GM12891 (cell line): ENCODE measurements at regions not wholly inside any gene's neighbourhood (a gene's known extent, or its start where the extent isn't known, plus 50 kb on each side); places are given as distances from the start of the nearest gene placed in this dataset.
"Not testable (repeated sequence)": the region's sequence is repeated elsewhere in the genome, so short reads cannot be mapped to it uniquely, and the experiment has no call there.

Source experiments
- DNase-seq: peaks from one replicate; pipeline ENCODE4 v3.0.0; 2011; ENCODE audit warnings: low spot score; ENCODE audit not compliant: insufficient read length
- FAIRE-seq: peaks from 2 replicates; lab custom pipeline; 2011; peaks lifted over from hg19 to GRCh38; lab: Jason Lieb, UNC
- PAX5 ChIP-seq: IDR thresholded peaks from 2 replicates; pipeline ENCODE4 v1.6.1; 2011; ENCODE audit warnings: low read length, moderate library complexity, mild to moderate bottlenecking; ENCODE audit not compliant: insufficient read depth, severe bottlenecking
- POLR2A ChIP-seq: IDR thresholded peaks from 2 replicates; pipeline ENCODE4 v1.6.1; 2011; ENCODE audit warnings: low read depth, low read length, control low read depth
- POLR2AphosphoS5 ChIP-seq: IDR thresholded peaks from 2 replicates; pipeline ENCODE4 v1.6.1; 2011; ENCODE audit warnings: low read depth, low read length, control low read depth
- POU2F2 ChIP-seq: IDR thresholded peaks from 2 replicates; pipeline ENCODE4 v1.6.1; 2011; ENCODE audit warnings: low read depth, mild to moderate bottlenecking, control low read depth, low read length, moderate library complexity
- SPI1 ChIP-seq: IDR thresholded peaks from 2 replicates; pipeline ENCODE4 v1.6.1; 2011; ENCODE audit warnings: low read depth, low read length, control low read depth
- TAF1 ChIP-seq: IDR thresholded peaks from 2 replicates; pipeline ENCODE4 v1.6.1; 2011; ENCODE audit warnings: low read depth, low read length, control low read depth

DNA sequence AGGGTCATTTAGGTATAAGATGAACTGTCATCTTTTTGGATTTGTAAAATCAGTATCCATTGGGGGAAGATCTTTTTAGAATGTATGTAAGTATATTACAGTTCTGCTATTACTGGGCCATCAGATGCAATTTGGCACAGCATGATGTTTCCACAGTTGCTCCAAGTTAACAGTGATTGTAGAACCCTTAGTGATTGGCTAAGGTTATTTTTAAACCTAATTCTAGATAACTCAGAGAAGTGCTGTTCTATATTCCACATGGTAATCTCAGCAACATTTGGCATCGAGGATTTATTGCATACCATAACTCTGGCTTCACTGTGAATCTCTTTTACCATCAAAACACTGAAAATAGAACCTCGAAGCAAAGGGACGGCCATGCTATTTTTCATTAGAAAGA lies 215.7 kb upstream of the HAND2 start:
- DNase-seq (no peak), FAIRE-seq (no peak)

DNA sequence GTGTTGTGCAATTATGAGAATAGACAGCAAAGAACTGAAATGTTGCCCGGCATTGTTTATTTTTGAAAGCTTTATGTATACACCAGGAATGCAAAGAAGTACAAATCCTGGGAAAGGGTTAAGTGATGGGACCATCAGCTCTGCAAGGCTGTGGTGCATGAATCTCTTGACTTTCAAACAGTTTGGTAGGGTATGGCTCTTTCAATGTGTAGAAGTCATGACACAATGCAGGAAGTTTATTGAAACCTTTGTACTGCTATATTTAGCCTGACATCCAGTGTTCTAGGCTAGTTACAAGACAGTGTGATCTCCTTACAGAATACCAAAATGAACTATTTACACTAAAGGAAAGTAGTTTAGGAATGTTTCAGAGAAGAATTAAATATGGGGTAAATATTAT lies 206.8 kb upstream of the HAND2 start:
- FAIRE-seq: no peak
- no peak for DNase-seq
- TF ChIP-seq POLR2AphosphoS5 (no peak), POLR2A (no peak), TAF1 (no peak), SPI1 (no peak), POU2F2 (no peak), PAX5 (no peak)

More for the DNA sequence above, 215.7 kb upstream of the HAND2 start:
- TF ChIP-seq POLR2A (no peak), TAF1 (no peak), SPI1 (no peak), PAX5 (no peak), POU2F2 (no peak), POLR2AphosphoS5 (no peak)

DNA sequence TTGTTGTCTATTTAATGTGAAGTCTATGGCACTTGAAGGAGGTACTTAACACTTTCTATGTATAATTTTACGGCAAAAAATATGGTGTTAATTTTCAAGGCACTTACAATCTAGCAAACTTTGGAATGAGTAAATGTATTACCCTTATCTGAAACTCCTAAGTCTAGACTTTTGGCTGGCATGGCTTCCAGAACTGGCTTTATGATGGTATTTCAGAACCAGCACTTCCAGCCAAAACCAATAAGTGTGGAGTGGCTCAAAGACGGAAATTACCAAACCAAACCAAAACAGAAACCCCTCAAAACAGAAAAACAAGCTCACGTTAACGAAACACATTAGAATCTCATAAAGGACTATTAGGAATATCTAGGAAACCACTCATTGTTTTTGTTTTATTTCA lies 205.6 kb upstream of the HAND2 start:
- no peak for DNase-seq
- FAIRE-seq: no peak
- TF ChIP-seq POU2F2: no peak

GRCh38 chr4:173735049-173735448 lies 205.0 kb upstream of the HAND2 start:
- FAIRE-seq (no peak), DNase-seq (no peak)
- no peak for TF ChIP-seq POLR2AphosphoS5

GRCh38 chr4:173731257-173731656 lies 201.2 kb upstream of the HAND2 start:
- DNase-seq: no peak
- TF ChIP-seq POLR2A (no peak), POLR2AphosphoS5 (no peak), TAF1 (no peak), POU2F2 (no peak), SPI1 (no peak), PAX5 (no peak)
- FAIRE-seq: no peak

DNA sequence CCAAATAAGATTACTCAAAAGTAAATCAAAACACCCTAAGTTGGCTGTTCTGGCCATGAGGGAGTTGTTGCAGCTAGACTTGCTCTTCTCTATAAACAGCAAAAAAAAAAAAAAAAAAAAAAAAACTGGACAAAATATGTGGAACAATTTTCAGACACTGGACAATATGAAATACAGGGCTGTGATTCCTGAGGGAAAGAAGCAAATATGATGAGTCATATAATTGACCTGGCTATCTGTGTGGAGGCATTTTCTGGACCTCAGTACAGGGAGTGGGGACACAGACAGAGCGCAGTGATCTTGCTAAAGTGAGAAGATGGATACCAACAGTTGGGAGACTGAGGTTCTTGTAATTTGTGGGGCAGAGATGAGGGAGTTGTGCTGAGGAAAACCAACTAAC lies 192.0 kb upstream of the HAND2 start:
- no peak for FAIRE-seq
- no peak for DNase-seq
- TF ChIP-seq POLR2AphosphoS5: no peak
- no peak for TF ChIP-seq SPI1
- TF ChIP-seq TAF1: no peak
- no peak for TF ChIP-seq POU2F2
- TF ChIP-seq PAX5: no peak
- no peak for TF ChIP-seq POLR2A

GRCh38 chr4:173718504-173718903 lies 188.5 kb upstream of the HAND2 start:
- not testable (repeated sequence) for DNase-seq, FAIRE-seq

DNA sequence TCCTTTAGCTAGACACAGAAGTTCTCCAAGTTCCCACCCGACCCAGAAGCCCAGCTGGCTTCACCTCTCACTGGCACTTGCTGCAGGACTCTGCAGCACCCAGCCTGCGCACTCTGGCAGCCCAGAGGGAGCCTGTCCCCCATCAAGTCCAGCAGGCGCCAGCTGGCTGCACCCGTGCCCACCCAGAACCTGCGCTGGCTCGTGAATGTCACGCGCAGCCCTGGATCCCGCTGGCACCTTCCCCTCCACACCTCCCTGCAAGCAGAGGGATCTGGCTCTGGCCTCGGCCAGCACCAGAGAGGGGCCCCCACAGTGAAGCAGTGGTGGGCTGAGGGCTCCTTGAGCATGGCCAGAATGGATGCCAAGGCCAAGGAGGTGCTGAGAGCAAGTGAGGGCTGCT lies 187.6 kb upstream of the HAND2 start:
- FAIRE-seq (no peak), DNase-seq (no peak)
- TF ChIP-seq PAX5 (no peak), TAF1 (no peak), POLR2AphosphoS5 (no peak), POLR2A (no peak), SPI1 (no peak), POU2F2 (no peak)

- FAIRE-seq: no peak
- TF ChIP-seq TAF1 (no peak), SPI1 (no peak), PAX5 (no peak), POLR2AphosphoS5 (no peak), POLR2A (no peak), POU2F2 (no peak)
- DNase-seq: no peak
Observed at GRCh38 chr4:173714456-173714855, 184.4 kb upstream of the HAND2 start.

DNA sequence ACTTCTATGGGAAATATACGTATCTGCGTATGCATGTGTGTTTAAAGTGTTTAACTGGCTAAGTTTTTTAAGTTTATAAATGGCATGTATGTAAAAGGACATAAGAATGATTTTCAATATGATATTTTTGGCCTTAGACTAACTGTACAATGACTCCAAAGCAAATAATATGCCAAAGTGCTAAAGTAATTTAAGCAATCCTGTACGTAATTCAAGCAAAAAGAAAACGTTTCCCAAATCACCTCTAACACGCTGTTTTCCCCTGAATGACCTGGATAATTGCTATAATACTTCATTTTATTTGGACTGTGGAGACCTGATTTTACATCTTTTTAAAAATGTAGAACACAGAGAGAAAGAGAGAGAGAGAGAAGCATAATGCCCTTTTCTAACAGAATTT lies 183.0 kb upstream of the HAND2 start:
- FAIRE-seq (no peak), DNase-seq (no peak)
- TF ChIP-seq TAF1 (no peak), POLR2AphosphoS5 (no peak), POU2F2 (no peak), SPI1 (no peak), POLR2A (no peak), PAX5 (no peak)

DNA sequence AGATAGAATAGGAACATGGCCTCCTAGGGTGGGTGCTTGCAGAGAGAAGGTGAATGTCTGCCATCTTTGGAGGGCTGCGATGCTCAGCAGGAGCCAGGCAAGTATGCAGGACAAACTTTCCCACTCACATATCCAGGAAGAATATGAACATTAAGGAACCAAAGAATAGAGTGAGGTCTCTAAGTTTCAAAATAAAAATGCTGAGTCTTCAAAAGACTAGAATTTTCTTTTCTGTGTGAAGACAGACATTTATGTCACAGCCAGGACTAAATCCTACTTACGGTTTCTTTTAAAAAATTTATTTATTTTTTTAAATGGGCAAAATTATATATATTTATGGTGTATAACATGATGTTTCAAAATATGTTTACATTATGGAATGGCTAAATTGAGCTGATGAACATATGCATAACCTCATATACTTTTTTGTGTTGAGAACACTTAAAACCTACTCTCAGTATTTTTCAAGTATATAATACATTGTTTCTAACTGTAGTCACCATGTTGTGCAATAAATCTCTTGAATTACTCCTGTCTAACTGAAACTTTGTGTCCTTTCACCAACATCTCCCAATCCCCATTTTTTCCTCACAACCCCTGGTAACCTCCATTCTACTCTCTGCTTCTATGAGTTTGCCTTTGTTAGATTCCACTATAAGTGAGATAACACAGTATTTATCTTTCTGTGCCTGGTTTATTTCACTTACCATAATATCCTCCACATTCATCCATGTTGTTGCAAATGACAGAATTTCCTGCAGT lies 177.8 kb upstream of the HAND2 start:
- TF ChIP-seq POLR2A (no peak), POU2F2 (no peak)
- FAIRE-seq (no peak), DNase-seq (no peak)
